H1 (cell line): ENCODE measurements at regions not wholly inside any gene's neighbourhood (a gene's known extent, or its start where the extent isn't known, plus 50 kb on each side); places are given as distances from the start of the nearest gene placed in this dataset.

Experiments used
- CTCF ChIP-seq, 3 experiments: IDR thresholded peaks; 1 replicate in 2 of 3; 2 replicates in 1 of 3; pipeline versions ENCODE4 v1.5.1 to v1.6.1; 2011; ENCODE audit warnings: low read length in 3 of 3, mild to moderate bottlenecking in 3 of 3, inconsistent platforms in 2 of 3, low read depth in 1 of 3, moderate library complexity in 1 of 3; ENCODE audit not compliant: insufficient read depth in 1 of 3; ENCODE audit errors: control extremely low read depth in 1 of 3
- NRF1 ChIP-seq: IDR thresholded peaks from 2 replicates; pipeline ENCODE4 v1.6.1; 2011; ENCODE audit warnings: mild to moderate bottlenecking, low read depth, low read length, improper control_type of control experiment

- no peak for TF ChIP-seq CTCF (IDR thresholded peaks at IDR 0.05; ENCODE audit: control extremely low read depth in 1 of 3, insufficient read depth in 1 of 3, low read depth in 1 of 3, low read length in 3 of 3)
- TF ChIP-seq NRF1, result no peak
Observed at GRCh38 chr20:24084281-24084680, 95.7 kb upstream of the GGTLC1 start.
